ENCODE measurements at regions not wholly inside any gene's neighbourhood (a gene's known extent, or its start where the extent isn't known, plus 50 kb on each side); places are given as distances from the start of the nearest gene placed in this dataset.
"Not testable (repeated sequence)": the region's sequence is repeated elsewhere in the genome, so short reads cannot be mapped to it uniquely, and the experiment has no call there.

- H3K27ac Mint-ChIP-seq; H3K4me1 Mint-ChIP-seq; POLR2A ChIA-PET; DNase-seq; H3K4me3 Mint-ChIP-seq; H3K9me3 Mint-ChIP-seq; H3K36me3 Mint-ChIP-seq (ENCODE audit: low read depth); CTCF ChIA-PET: not testable (repeated sequence)
- peaks cover 37% of the 10 kb centered on the region for H3K27me3 Mint-ChIP-seq
Measured at GRCh38 chr14:106648874-106649273, 1122.5 kb downstream of the TMEM121 start.

- peaks cover 5% of the 10 kb centered on the region for H3K9me3 Mint-ChIP-seq
- POLR2A ChIA-PET = no interaction called here
- CTCF ChIA-PET = interaction anchor here (1.0 to 1.3 kb wide), 2 partner anchors 13 to 46 kb away, joined by 3 to 4 read pairs; no protein-coding TSS in a partner anchor
- DNase-seq = no peak
- H3K27me3 Mint-ChIP-seq = peaks cover 40% of the 10 kb centered on the region
- no peak overlapping the region for H3K27ac Mint-ChIP-seq
- peaks cover 3% of the 10 kb centered on the region for H3K36me3 Mint-ChIP-seq (ENCODE audit: low read depth)
- peaks cover 2% of the 10 kb centered on the region for H3K4me1 Mint-ChIP-seq
- H3K4me3 Mint-ChIP-seq = no peak overlapping the region
Measured at GRCh38 chr14:106651016-106651415, 1124.6 kb downstream of the TMEM121 start.

- peaks cover 39% of the 10 kb centered on the region for H3K27me3 Mint-ChIP-seq
- no peak overlapping the region for H3K4me3 Mint-ChIP-seq
- peaks cover 5% of the 10 kb centered on the region for H3K9me3 Mint-ChIP-seq
Measured at GRCh38 chr14:106652494-106652893, 1126.1 kb downstream of the TMEM121 start.

GRCh38 chr14:106657460-106657859, 1131.1 kb downstream of the TMEM121 start:
- POLR2A ChIA-PET = no interaction called here
- DNase-seq = peak; percentile 68
- Mint-ChIP-seq H3K27me3 (peaks cover 28% of the 10 kb centered on the region), H3K27ac (no peak overlapping the region), H3K4me1 (peaks cover 17% of the 10 kb centered on the region), H3K9me3 (no peaks in the 10 kb centered on the region), H3K4me3 (no peak overlapping the region), H3K36me3 (ENCODE audit: low read depth) (no peaks in the 10 kb centered on the region)
- CTCF ChIA-PET = interaction anchor here (1.0 to 2.1 kb wide), 4 partner anchors 22 to 180 kb away, joined by 3 to 7 read pairs (median 4); no protein-coding TSS in a partner anchor

More at GRCh38 chr14:106652494-106652893, 1126.1 kb downstream of the TMEM121 start:
- no peak for DNase-seq
- Mint-ChIP-seq H3K27ac (no peak overlapping the region), H3K4me1 (peaks cover 4% of the 10 kb centered on the region), H3K36me3 (ENCODE audit: low read depth) (peaks cover 3% of the 10 kb centered on the region)
- ChIA-PET POLR2A (no interaction called here), CTCF (interaction anchor here (0.8 kb wide), 1 partner anchor 11 kb away, joined by 6 read pairs; no protein-coding TSS in a partner anchor)

- CTCF ChIA-PET = interaction anchor here (0.7 to 2.1 kb wide), 7 partner anchors 30 to 181 kb away, joined by 3 to 7 read pairs (median 3); no protein-coding TSS in a partner anchor
- POLR2A ChIA-PET; H3K4me3 Mint-ChIP-seq; H3K36me3 Mint-ChIP-seq (ENCODE audit: low read depth); H3K9me3 Mint-ChIP-seq; DNase-seq; H3K27ac Mint-ChIP-seq: not testable (repeated sequence)
- Mint-ChIP-seq H3K4me1 (peaks cover 17% of the 10 kb centered on the region), H3K27me3 (peaks cover 30% of the 10 kb centered on the region)
Measured at GRCh38 chr14:106658066-106658860, 1131.9 kb downstream of the TMEM121 start.

GRCh38 chr14:106661561-106661960, 1135.2 kb downstream of the TMEM121 start:
- POLR2A ChIA-PET; H3K9me3 Mint-ChIP-seq; H3K27ac Mint-ChIP-seq; H3K36me3 Mint-ChIP-seq (ENCODE audit: low read depth); H3K4me3 Mint-ChIP-seq: not testable (repeated sequence)
- Mint-ChIP-seq H3K27me3 (peaks cover 30% of the 10 kb centered on the region), H3K4me1 (peaks cover 18% of the 10 kb centered on the region)
- CTCF ChIA-PET = interaction anchor here (1.7 to 3.3 kb wide), 3 partner anchors 44 to 245 kb away, joined by 7 to 26 read pairs (median 14); no protein-coding TSS in a partner anchor
- DNase-seq = peak; percentile 59

- Mint-ChIP-seq H3K36me3 (ENCODE audit: low read depth) (no peaks in the 10 kb centered on the region), H3K9me3 (peaks cover 4% of the 10 kb centered on the region), H3K4me1 (peaks cover 11% of the 10 kb centered on the region), H3K27ac (no peak overlapping the region), H3K4me3 (no peak overlapping the region), H3K27me3 (peaks cover 41% of the 10 kb centered on the region)
- ChIA-PET CTCF (interaction anchor here (0.6 to 3.3 kb wide), 44 partner anchors 7 to 354 kb away, joined by 3 to 26 read pairs (median 4); no protein-coding TSS in a partner anchor), POLR2A (no interaction called here)
- DNase-seq = no peak
Measured at GRCh38 chr14:106662936-106663550, 1136.7 kb downstream of the TMEM121 start.

GRCh38 chr14:106663805-106664410, 1137.5 kb downstream of the TMEM121 start:
- peaks cover 48% of the 10 kb centered on the region for H3K27me3 Mint-ChIP-seq
- H3K4me1 Mint-ChIP-seq; H3K4me3 Mint-ChIP-seq; H3K36me3 Mint-ChIP-seq (ENCODE audit: low read depth); H3K27ac Mint-ChIP-seq; POLR2A ChIA-PET; H3K9me3 Mint-ChIP-seq: not testable (repeated sequence)
- DNase-seq = peak; percentile 84
- CTCF ChIA-PET = interaction anchor here (0.6 to 3.3 kb wide), 45 partner anchors 8 to 289 kb away, joined by 3 to 26 read pairs (median 4); no protein-coding TSS in a partner anchor

- Mint-ChIP-seq H3K36me3 (ENCODE audit: low read depth) (no peaks in the 10 kb centered on the region), H3K9me3 (peaks cover 4% of the 10 kb centered on the region), H3K4me1 (peaks cover 6% of the 10 kb centered on the region), H3K4me3 (no peak overlapping the region), H3K27me3 (peaks cover 52% of the 10 kb centered on the region), H3K27ac (no peak overlapping the region)
- DNase-seq = no peak
- ChIA-PET CTCF (interaction anchor here (1.1 to 3.2 kb wide), 2 partner anchors 13 to 165 kb away, joined by 6 to 18 read pairs; no protein-coding TSS in a partner anchor), POLR2A (no interaction called here)
Measured at GRCh38 chr14:106665814-106666213, 1139.4 kb downstream of the TMEM121 start.

GRCh38 chr14:106666341-106666740, 1140.0 kb downstream of the TMEM121 start:
- DNase-seq = no peak
- ChIA-PET CTCF (interaction anchor here (1.9 kb wide), 1 partner anchor 10 kb away, joined by 6 read pairs; no protein-coding TSS in a partner anchor), POLR2A (no interaction called here)
- H3K27me3 Mint-ChIP-seq = peaks cover 53% of the 10 kb centered on the region
- H3K36me3 Mint-ChIP-seq (ENCODE audit: low read depth) = no peaks in the 10 kb centered on the region
- no peak overlapping the region for H3K27ac Mint-ChIP-seq
- H3K4me1 Mint-ChIP-seq = peaks cover 6% of the 10 kb centered on the region
- peaks cover 4% of the 10 kb centered on the region for H3K9me3 Mint-ChIP-seq
- no peak overlapping the region for H3K4me3 Mint-ChIP-seq

GRCh38 chr14:106670011-106670410, 1143.6 kb downstream of the TMEM121 start:
- POLR2A ChIA-PET = no interaction called here
- H3K36me3 Mint-ChIP-seq (ENCODE audit: low read depth) = no peaks in the 10 kb centered on the region

GRCh38 chr14:106674093-106674492, 1147.7 kb downstream of the TMEM121 start:
- H3K36me3 Mint-ChIP-seq (ENCODE audit: low read depth); H3K4me3 Mint-ChIP-seq; H3K27ac Mint-ChIP-seq; H3K9me3 Mint-ChIP-seq; DNase-seq; H3K4me1 Mint-ChIP-seq; POLR2A ChIA-PET: not testable (repeated sequence)
- H3K27me3 Mint-ChIP-seq = peaks cover 34% of the 10 kb centered on the region
- CTCF ChIA-PET = interaction anchor here (1.0 to 3.5 kb wide), 3 partner anchors 10 to 56 kb away, joined by 3 to 22 read pairs (median 6); no protein-coding TSS in a partner anchor

More at GRCh38 chr14:106670011-106670410, 1143.6 kb downstream of the TMEM121 start:
- peaks cover 53% of the 10 kb centered on the region for H3K27me3 Mint-ChIP-seq
- no peak for DNase-seq
- peaks cover 4% of the 10 kb centered on the region for H3K4me1 Mint-ChIP-seq
- no peak overlapping the region for H3K4me3 Mint-ChIP-seq
- H3K27ac Mint-ChIP-seq = no peak overlapping the region
- CTCF ChIA-PET = no interaction called here
- no peaks in the 10 kb centered on the region for H3K9me3 Mint-ChIP-seq
